GM23338 (cell line): ENCODE measurements at regions not wholly inside any gene's neighbourhood (a gene's known extent, or its start where the extent isn't known, plus 50 kb on each side); places are given as distances from the start of the nearest gene placed in this dataset.

Experiments used
- ATAC-seq: fragments of 200-7000 bp; cut with Tn5 transposase; 3 replicates; pipeline ENCODE4 v1.9.1; 2020
- DNase-seq: peaks from one replicate; pipeline ENCODE4 v3.0.0-alpha.2; 2015; ENCODE audit warnings: low spot score
- H2AFZ ChIP-seq: fragments of 200-600 bp; sonication (generic); 2 replicates; pipeline ENCODE4 v1.8.0; 2016; ENCODE audit warnings: antibody characterized with exemption, mild to moderate bottlenecking, moderate library complexity
- H3F3A ChIP-seq: fragments of 200-600 bp; sonication (generic); replicated peaks from 2 replicates; pipeline ENCODE4 v1.8.0; 2017; ENCODE audit warnings: antibody characterized with exemption, mixed run types, low read depth
- H3K27ac ChIP-seq: fragments of 200-600 bp; sonication (generic); 2 replicates; pipeline ENCODE4 v1.6.1; 2016; ENCODE audit warnings: low read depth
- H3K27me3 ChIP-seq: fragments of 200-600 bp; sonication (generic); 2 replicates; pipeline ENCODE4 v1.8.0; 2016; ENCODE audit warnings: mild to moderate bottlenecking, mixed run types, moderate library complexity; ENCODE audit not compliant: insufficient read depth
- H3K36me3 ChIP-seq: fragments of 200-600 bp; sonication (generic); 2 replicates; pipeline ENCODE4 v1.8.0; 2016; ENCODE audit warnings: mild to moderate bottlenecking; ENCODE audit not compliant: insufficient read depth
- H3K4me1 ChIP-seq: fragments of 200-600 bp; sonication (generic); 2 replicates; pipeline ENCODE4 v1.8.0; 2016; ENCODE audit warnings: mild to moderate bottlenecking, moderate library complexity; ENCODE audit not compliant: insufficient read depth
- H3K4me2 ChIP-seq: fragments of 200-600 bp; sonication (generic); 2 replicates; pipeline ENCODE4 v1.7.1; 2017; ENCODE audit warnings: mixed run types
- H3K4me3 ChIP-seq: fragments of 200-600 bp; sonication (generic); 2 replicates; pipeline ENCODE4 v1.6.1; 2016; ENCODE audit warnings: mixed run types
- H3K79me2 ChIP-seq: fragments of 200-600 bp; sonication (generic); replicated peaks from 2 replicates; pipeline ENCODE4 v1.8.0; 2017; ENCODE audit warnings: mild to moderate bottlenecking; ENCODE audit not compliant: insufficient read depth
- H3K9me2 ChIP-seq: fragments of 200-600 bp; sonication (generic); 2 replicates; pipeline ENCODE4 v1.8.0; 2017; ENCODE audit not compliant: insufficient read depth
- H4K20me1 ChIP-seq: fragments of 200-600 bp; sonication (generic); replicated peaks from 2 replicates; pipeline ENCODE4 v1.8.0; 2017; ENCODE audit warnings: mild to moderate bottlenecking; ENCODE audit not compliant: insufficient read depth
- H3K27ac Mint-ChIP-seq: 2 replicates; pipeline ENCODE4 v1.8.0; 2020; ENCODE audit warnings: inconsistent platforms, mild to moderate bottlenecking, moderate library complexity, mixed read lengths
- H3K27me3 Mint-ChIP-seq: 3 replicates; pipeline ENCODE4 v1.8.0; 2022; ENCODE audit warnings: low read depth, mild to moderate bottlenecking, moderate library complexity, mixed read lengths, inconsistent platforms; ENCODE audit not compliant: insufficient read depth, poor library complexity
- H3K36me3 Mint-ChIP-seq: 3 replicates; pipeline ENCODE4 v1.8.0; 2021; ENCODE audit warnings: low read depth, mild to moderate bottlenecking, inconsistent platforms, moderate library complexity, mixed read lengths
- H3K4me1 Mint-ChIP-seq: 3 replicates; pipeline ENCODE4 v1.8.0; 2020; ENCODE audit warnings: mild to moderate bottlenecking, inconsistent platforms, mixed read lengths
- H3K4me3 Mint-ChIP-seq: 3 replicates; pipeline ENCODE4 v1.8.0; 2021; ENCODE audit warnings: moderate library complexity, mild to moderate bottlenecking, inconsistent platforms, mixed read lengths
- H3K9me3 Mint-ChIP-seq: 3 replicates; pipeline ENCODE4 v1.8.0; 2020; ENCODE audit warnings: moderate library complexity, mild to moderate bottlenecking, inconsistent platforms, mixed read lengths
- CREB1 ChIP-seq: fragments of 250-450 bp; sonication (Bioruptor Pico); IDR thresholded peaks from 2 replicates; pipeline ENCODE4 v1.5.0; 2020; ENCODE audit warnings: low read depth, mild to moderate bottlenecking, moderate library complexity
- ETS1 ChIP-seq: IDR thresholded peaks from 2 replicates; pipeline ENCODE4 v1.6.1; 2016; ENCODE audit warnings: antibody characterized with exemption
- EZH2 ChIP-seq: fragments of 200-600 bp; sonication (generic); IDR thresholded peaks from one replicate; pipeline ENCODE4 v1.8.0; 2017; ENCODE audit warnings: antibody characterized with exemption, mild to moderate bottlenecking, low read depth; ENCODE audit not compliant: unreplicated experiment
- EZH2phosphoT487 ChIP-seq: fragments of 200-600 bp; sonication (generic); IDR thresholded peaks from one replicate; pipeline ENCODE4 v1.8.1; 2018; ENCODE audit warnings: antibody characterized with exemption; ENCODE audit not compliant: unreplicated experiment
- JUNB ChIP-seq: IDR thresholded peaks from one replicate; pipeline ENCODE4 v1.6.1; 2016; ENCODE audit warnings: antibody characterized with exemption; ENCODE audit not compliant: unreplicated experiment
- NANOG ChIP-seq: IDR thresholded peaks from 2 replicates; pipeline ENCODE4 v1.6.1; 2016; ENCODE audit warnings: antibody characterized with exemption, borderline replicate concordance
- POLR2AphosphoS5 ChIP-seq: IDR thresholded peaks from 2 replicates; pipeline ENCODE4 v1.6.1; 2016; ENCODE audit warnings: antibody characterized with exemption, low read depth
- REST ChIP-seq: IDR thresholded peaks from one replicate; pipeline ENCODE4 v1.6.1; 2018; ENCODE audit warnings: antibody characterized with exemption; ENCODE audit not compliant: unreplicated experiment
- STAT1 ChIP-seq: IDR thresholded peaks from one replicate; pipeline ENCODE4 v1.6.1; 2016; ENCODE audit warnings: antibody characterized with exemption; ENCODE audit not compliant: unreplicated experiment
- ZNF114 ChIP-seq: fragments of 250-450 bp; sonication (Bioruptor Pico); IDR thresholded peaks from 2 replicates; pipeline ENCODE4 v1.5.0; 2020; ENCODE audit warnings: mild to moderate bottlenecking, moderate library complexity
- ZNF331 ChIP-seq: fragments of 250-450 bp; sonication (Bioruptor Pico); IDR thresholded peaks from 2 replicates; pipeline ENCODE4 v1.5.0; 2020; ENCODE audit warnings: low read depth, mild to moderate bottlenecking, moderate library complexity
- TF ChIP-seq, protein P1 (sequence below), 2 experiments: fragments of 200-600 bp in 1 of 2; sonication (generic) in 1 of 2; conservative IDR thresholded peaks; 2 replicates each; pipeline versions ENCODE4 v1.5.1 to v1.6.1; 2016 to 2017; ENCODE audit warnings: antibody characterized with exemption in 2 of 2, low read depth in 2 of 2, mild to moderate bottlenecking in 2 of 2, moderate library complexity in 1 of 2
- TF ChIP-seq, protein P2 (sequence below): fragments of 250-450 bp; sonication (Bioruptor Pico); IDR thresholded peaks from 2 replicates; pipeline ENCODE4 v1.5.0; 2020; ENCODE audit warnings: mild to moderate bottlenecking, moderate library complexity

DNA sequence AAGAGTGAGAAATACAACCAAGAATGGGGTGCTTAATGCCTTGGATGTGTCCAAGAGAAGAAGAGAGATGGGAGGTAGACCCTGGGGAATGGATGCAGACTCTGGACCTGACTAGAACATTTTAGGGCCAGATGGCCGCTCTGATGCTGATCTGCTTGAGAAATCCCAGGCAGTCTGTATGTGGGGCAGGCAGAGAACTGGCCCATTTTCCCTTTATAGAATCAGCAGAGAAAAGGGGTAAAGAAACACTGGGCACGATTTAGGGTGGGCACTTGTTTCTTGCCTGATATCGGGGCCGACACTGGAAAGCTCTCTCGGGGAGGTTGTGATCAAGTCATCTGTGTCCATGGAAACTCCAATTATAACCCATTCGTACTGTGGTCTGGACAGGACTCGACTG, 118.5 kb upstream of the FSTL4 start:
- Histone ChIP-seq H3K36me3 (no peaks in the 10 kb centered on the region), H3K4me3 (no peak overlapping the region), H4K20me1 (no peaks in the 10 kb centered on the region), H3F3A (no peaks in the 10 kb centered on the region), H2AFZ (no peak overlapping the region), H3K9me2 (peaks cover 9% of the 10 kb centered on the region), H3K79me2 (no peaks in the 10 kb centered on the region), H3K4me1 (no peaks in the 10 kb centered on the region), H3K27me3 (no peaks in the 10 kb centered on the region), H3K4me2 (no peak overlapping the region), H3K27ac (no peak overlapping the region)
- ATAC-seq (no peak), DNase-seq (no peak)
- peaks cover 2% of the 10 kb centered on the region for H3K27me3 Mint-ChIP-seq
- no peak overlapping the region for H3K27ac Mint-ChIP-seq
- H3K36me3 Mint-ChIP-seq: no peaks in the 10 kb centered on the region
- peaks cover 12% of the 10 kb centered on the region for H3K9me3 Mint-ChIP-seq
- TF ChIP-seq EZH2phosphoT487 (no peak), ETS1 (no peak), STAT1 (no peak), ZNF331 (CRISPR knock-in tag) (no peak), CREB1 (CRISPR knock-in tag) (no peak), REST (no peak), POLR2AphosphoS5 (no peak), NANOG (no peak), JUNB (no peak), EZH2 (no peak), ZNF114 (no peak)
- TF ChIP-seq, protein P1, sequence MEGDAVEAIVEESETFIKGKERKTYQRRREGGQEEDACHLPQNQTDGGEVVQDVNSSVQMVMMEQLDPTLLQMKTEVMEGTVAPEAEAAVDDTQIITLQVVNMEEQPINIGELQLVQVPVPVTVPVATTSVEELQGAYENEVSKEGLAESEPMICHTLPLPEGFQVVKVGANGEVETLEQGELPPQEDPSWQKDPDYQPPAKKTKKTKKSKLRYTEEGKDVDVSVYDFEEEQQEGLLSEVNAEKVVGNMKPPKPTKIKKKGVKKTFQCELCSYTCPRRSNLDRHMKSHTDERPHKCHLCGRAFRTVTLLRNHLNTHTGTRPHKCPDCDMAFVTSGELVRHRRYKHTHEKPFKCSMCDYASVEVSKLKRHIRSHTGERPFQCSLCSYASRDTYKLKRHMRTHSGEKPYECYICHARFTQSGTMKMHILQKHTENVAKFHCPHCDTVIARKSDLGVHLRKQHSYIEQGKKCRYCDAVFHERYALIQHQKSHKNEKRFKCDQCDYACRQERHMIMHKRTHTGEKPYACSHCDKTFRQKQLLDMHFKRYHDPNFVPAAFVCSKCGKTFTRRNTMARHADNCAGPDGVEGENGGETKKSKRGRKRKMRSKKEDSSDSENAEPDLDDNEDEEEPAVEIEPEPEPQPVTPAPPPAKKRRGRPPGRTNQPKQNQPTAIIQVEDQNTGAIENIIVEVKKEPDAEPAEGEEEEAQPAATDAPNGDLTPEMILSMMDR (conservative IDR thresholded peaks at IDR 0.05; ENCODE audit: low read depth in 2 of 2): no peak
- TF ChIP-seq, protein P2, sequence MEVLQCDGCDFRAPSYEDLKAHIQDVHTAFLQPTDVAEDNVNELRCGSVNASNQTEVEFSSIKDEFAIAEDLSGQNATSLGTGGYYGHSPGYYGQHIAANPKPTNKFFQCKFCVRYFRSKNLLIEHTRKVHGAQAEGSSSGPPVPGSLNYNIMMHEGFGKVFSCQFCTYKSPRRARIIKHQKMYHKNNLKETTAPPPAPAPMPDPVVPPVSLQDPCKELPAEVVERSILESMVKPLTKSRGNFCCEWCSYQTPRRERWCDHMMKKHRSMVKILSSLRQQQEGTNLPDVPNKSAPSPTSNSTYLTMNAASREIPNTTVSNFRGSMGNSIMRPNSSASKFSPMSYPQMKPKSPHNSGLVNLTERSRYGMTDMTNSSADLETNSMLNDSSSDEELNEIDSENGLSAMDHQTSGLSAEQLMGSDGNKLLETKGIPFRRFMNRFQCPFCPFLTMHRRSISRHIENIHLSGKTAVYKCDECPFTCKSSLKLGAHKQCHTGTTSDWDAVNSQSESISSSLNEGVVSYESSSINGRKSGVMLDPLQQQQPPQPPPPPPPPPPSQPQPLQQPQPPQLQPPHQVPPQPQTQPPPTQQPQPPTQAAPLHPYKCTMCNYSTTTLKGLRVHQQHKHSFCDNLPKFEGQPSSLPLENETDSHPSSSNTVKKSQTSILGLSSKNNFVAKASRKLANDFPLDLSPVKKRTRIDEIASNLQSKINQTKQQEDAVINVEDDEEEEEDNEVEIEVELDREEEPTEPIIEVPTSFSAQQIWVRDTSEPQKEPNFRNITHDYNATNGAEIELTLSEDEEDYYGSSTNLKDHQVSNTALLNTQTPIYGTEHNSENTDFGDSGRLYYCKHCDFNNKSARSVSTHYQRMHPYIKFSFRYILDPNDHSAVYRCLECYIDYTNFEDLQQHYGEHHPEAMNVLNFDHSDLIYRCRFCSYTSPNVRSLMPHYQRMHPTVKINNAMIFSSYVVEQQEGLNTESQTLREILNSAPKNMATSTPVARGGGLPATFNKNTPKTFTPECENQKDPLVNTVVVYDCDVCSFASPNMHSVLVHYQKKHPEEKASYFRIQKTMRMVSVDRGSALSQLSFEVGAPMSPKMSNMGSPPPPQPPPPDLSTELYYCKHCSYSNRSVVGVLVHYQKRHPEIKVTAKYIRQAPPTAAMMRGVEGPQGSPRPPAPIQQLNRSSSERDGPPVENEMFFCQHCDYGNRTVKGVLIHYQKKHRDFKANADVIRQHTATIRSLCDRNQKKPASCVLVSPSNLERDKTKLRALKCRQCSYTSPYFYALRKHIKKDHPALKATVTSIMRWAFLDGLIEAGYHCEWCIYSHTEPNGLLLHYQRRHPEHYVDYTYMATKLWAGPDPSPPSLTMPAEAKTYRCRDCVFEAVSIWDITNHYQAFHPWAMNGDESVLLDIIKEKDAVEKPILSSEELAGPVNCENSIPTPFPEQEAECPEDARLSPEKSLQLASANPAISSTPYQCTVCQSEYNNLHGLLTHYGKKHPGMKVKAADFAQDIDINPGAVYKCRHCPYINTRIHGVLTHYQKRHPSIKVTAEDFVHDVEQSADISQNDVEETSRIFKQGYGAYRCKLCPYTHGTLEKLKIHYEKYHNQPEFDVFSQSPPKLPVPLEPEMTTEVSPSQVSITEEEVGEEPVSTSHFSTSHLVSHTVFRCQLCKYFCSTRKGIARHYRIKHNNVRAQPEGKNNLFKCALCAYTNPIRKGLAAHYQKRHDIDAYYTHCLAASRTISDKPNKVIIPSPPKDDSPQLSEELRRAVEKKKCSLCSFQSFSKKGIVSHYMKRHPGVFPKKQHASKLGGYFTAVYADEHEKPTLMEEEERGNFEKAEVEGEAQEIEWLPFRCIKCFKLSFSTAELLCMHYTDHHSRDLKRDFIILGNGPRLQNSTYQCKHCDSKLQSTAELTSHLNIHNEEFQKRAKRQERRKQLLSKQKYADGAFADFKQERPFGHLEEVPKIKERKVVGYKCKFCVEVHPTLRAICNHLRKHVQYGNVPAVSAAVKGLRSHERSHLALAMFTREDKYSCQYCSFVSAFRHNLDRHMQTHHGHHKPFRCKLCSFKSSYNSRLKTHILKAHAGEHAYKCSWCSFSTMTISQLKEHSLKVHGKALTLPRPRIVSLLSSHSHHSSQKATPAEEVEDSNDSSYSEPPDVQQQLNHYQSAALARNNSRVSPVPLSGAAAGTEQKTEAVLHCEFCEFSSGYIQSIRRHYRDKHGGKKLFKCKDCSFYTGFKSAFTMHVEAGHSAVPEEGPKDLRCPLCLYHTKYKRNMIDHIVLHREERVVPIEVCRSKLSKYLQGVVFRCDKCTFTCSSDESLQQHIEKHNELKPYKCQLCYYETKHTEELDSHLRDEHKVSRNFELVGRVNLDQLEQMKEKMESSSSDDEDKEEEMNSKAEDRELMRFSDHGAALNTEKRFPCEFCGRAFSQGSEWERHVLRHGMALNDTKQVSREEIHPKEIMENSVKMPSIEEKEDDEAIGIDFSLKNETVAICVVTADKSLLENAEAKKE (CRISPR knock-in tag): no peak
- no peaks in the 10 kb centered on the region for H3K4me1 Mint-ChIP-seq
- H3K4me3 Mint-ChIP-seq: no peak overlapping the region
